ENCODE measurements at regions not wholly inside any gene's neighbourhood (a gene's known extent, or its start where the extent isn't known, plus 50 kb on each side); places are given as distances from the start of the nearest gene placed in this dataset.
"Not testable (repeated sequence)": the region's sequence is repeated elsewhere in the genome, so short reads cannot be mapped to it uniquely, and the experiment has no call there.

DNA sequence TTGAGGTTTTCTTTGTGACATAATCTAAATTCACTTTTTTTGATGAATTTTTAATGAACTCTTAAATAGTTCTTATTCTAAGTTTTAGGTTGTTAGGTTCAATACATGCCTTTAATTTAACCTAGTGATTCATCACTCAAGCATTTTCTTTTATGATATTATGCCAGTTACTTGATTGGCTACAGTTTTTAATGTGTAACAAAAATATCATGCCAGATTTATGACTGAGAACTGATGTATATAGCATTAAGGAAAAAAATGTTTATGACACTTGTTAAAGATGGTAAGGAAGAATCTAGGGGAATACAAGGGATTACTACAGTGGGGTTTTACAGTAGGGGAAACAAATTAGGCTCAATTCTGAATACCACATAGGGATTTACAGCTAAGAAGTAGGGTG, 103.1 kb downstream of the VGLL3 start:
- DNase-seq (ENCODE audit: low spot score): no peak

DNA sequence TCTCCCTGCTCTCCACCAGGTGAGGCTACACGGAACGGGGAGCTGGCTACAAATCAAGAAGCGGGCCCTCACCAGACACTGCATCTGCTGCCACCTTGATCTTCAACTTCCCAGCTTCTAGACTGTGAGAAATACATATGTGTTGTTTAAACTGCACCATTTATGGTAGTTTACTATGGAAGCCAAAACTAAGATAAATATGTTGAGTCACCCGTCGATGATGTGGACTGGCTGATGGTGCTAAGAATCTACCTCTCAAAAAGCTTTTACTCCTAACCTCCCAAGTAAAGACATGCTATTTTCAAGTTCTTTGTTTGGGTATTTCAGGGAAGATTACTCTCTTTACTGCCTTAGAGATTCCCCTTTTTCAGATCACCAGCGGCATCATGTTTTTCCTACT, 110.9 kb downstream of the VGLL3 start:
- DNase-seq (ENCODE audit: low spot score): no peak

DNA sequence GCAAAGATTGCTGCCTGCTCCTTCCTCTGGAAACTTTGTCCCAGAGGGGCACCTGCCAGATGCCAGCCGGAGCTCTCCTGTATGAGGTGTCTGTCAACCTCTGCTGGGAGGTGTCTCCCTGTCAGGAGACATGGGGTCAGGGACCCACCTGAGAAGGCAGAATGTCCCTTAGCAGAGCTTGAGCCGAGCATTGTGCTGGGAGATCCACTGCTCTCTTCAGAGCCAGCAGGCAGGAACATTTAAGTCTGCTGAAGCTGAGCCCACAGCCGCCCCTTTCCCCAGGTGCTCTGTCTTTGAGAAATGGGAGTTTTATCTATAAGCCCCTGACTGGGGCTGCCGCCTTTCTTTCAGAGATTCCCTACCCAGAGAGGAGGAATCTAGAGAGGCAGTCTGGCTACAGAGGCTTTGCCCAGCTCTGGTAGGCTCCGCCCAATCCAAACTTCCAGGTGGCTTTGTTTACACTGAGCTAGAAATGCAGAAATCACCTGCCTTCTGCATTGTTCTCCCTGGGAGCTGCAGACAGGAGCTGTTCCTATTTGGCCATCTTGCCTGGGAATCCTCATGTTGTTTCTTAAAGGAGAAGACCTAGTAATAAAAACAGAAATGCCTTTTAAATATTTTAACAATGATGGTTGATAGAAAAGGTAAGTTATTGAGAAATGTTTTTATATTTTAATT, 114.3 kb downstream of the VGLL3 start:
- not testable (repeated sequence) for DNase-seq (ENCODE audit: low spot score)

DNA sequence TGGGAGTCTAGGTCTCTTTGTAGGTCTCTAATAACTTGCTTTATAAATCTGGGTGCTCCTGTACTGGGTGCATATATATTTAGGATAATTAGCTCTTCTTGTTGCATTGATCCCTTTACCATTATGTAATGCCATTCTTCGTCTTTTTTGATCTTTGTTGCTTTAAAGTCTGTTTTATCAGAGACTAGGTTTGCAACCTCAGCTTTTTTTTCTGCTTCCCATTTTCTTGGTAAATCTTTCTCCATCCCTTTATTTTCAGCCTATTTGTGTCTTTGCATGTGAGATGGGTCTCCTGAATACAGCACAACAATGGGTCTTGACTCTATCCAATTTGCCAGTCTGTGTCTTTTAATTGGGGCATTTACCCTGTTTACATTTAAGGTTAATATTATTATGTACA, 116.2 kb downstream of the VGLL3 start:
- not testable (repeated sequence) for DNase-seq (ENCODE audit: low spot score)

DNA sequence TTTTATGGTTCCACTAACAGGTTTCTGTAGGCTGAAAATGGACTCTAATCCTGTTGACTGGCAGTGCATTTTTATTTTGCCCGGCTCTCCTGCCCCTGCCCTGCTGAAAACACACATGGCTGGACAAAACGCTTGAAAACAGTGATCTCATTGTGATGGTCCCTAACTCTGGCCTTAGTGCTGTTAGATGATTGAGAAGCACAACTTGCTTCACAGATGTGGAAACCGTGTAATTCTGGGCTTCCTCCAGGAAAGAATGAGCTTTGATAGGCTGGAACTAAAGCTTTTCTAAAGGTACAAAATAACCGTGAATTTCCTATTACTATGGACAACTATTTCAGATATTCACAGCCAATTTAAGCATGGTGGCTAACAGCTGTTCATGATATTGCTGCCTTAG, 121.4 kb downstream of the VGLL3 start:
- DNase-seq (ENCODE audit: low spot score): no peak

DNA sequence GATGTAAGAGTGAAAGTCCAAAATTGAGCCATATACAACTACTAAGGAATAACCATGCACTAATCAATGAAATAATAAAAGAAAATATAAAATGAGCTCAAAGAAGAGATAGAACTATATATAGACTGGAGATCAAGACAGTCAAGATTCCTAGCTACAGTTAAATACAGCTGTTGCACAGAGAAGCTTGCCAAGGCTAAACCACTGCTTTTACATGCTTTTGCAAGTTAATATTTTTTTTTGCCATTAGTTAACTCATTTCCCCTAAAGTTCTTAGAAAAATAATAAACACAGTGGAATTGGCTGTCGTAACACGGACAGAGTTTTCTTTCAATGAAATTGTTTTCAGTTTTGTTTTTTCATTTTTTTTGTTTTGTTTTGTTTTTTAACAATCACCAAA, 123.0 kb downstream of the VGLL3 start:
- no peak for DNase-seq (ENCODE audit: low spot score)

DNA sequence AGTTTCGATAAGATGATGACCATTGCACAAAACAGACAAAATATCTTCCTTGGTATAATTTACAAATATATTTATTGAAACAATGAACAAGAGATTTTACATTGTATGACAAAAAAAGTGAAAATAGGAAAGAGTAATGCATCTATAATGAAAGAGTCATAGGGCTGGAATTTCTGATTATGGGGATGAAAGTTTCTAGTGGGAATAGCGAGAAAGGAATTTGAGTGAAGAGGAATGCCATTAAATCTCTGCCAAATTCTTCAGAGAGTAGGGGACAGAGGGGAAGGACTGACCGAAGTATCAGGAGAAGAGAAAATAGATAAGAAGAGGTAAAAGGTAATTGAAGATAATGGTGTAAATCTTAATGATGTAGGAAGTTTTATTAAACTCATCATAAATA, 125.4 kb downstream of the VGLL3 start:
- DNase-seq (ENCODE audit: low spot score): peak; percentile 13

DNA sequence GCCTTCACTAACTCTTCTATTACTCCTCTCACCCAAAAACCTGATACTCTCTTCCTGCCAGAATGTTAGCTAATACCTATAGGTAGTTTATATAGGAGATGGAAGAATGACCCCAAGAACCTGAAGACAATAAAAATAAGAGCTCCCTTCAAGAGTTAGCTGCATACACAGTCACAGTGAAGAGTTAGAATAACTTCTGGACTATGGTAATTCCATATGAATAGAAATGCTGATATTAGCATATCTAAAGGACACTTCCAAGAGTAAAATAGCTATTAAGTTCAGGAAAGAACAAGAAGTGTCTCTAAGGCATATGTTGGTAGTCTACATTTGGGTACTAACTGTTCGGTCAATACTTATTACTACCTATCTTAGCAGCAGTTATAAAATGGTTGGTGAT, 134.2 kb downstream of the VGLL3 start:
- no peak for DNase-seq (ENCODE audit: low spot score)

DNA sequence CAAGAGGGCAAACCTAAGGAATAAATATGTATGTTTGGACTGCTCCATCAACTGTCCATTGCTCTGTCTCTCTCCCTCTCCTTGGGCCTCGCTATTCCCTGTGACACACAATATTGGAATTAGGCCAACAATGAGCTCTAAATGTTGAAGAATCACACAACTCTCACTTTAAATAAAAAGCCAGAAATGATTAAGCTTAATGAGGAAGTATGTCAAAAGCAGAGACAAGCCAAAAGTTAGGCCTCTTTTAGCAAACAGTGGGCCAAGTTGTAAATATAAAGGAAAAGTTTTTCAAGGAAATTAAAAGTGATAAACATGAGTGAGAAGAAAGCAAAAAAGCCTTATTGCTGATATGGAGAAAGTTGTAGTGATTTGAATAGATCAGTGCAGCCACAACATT, 141.0 kb downstream of the VGLL3 start:
- no peak for DNase-seq (ENCODE audit: low spot score)

DNA sequence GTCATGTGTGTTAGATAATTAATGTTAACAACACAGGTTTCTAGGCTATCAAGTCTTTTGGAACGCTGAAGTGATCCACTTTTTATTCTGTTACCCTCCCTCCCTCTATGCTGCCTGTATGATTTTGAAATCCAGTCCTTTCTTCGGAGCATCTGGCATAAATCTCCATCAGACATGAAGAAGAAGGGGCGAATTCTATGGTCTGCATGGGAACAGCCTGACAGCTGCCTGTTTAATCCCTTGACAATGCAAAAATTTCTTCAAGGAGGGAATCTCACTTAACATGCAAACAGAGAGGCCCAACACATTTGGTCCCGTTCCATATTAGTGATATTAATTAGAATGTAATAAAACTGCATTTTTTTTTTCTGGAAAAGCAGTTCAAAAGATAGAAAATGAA, 145.2 kb downstream of the VGLL3 start:
- DNase-seq (ENCODE audit: low spot score): no peak

DNA sequence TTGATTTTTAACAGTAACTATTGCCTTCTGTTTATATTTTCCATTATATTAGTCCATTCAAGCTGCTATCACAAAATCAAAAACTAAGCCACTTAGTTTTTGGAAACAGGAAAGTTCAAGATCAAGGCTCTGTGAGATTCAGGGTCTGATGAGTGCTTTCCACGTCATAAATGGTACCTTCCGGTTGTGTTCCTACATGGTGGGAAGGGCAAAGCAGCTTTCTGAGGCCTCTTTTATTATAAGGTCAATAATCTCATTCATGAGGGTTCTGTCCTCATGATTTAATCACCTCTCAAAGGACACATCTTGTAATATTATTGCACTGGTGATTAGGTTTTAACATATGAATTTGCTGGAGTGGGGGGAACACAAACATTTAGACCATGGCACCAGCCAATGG, 152.0 kb downstream of the VGLL3 start:
- no peak for DNase-seq (ENCODE audit: low spot score)

DNA sequence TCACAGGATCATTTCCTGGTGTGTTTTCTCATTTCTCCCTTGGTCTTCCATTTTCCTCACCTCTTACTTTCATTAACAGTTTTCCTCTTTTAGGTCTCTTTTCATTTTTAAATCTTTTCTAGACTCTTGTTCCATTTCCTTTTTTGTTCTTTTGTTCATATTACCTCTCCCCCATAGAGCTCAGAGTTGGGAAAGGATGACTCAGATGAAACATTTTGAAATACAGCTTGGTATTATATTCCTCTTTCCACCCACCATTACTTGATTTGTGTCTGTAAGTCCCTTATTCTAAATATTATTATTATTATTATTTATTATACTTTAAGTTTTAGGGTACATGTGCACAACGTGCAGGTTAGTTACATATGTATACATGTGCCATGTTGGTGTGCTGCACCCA, 153.1 kb downstream of the VGLL3 start:
- no peak for DNase-seq (ENCODE audit: low spot score)

DNA sequence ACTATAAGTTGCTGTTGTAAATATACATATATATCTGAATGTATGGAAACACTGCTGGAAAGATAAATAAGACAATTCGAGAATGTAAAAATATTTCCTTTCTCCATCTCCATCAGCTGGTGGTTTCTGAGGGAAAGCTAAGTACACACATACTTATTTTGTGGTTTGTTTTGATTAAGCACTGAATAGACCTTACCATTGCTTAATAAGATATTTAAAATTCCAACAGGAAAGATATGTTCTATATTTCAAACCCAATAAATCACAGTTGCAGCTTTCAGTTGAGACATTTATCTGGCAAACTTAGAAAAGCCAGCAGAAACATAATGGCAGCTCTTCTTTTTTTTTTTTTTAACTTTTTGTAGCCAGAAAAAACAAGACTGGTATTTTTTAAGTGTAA, 160.4 kb downstream of the VGLL3 start:
- DNase-seq (ENCODE audit: low spot score): peak; percentile 12

DNA sequence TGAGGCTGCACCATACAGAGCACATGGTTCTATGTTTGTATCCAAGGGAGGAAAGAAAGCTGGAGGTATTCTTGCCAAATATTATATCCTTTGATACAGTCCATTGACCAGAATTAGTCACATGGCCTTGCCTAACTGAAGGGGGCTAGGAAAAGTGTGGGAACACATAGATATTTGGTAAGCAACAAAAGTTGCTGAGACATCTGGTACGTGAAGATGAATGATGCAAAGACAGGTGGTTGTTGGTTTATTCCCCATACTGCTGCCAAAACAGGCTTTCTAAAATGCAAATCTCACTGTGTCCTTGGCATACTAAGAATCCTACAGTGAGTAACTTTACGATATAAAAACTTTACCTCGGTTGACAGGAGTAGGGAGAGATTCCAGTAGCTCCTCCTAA, 162.2 kb downstream of the VGLL3 start:
- DNase-seq (ENCODE audit: low spot score): no peak

DNA sequence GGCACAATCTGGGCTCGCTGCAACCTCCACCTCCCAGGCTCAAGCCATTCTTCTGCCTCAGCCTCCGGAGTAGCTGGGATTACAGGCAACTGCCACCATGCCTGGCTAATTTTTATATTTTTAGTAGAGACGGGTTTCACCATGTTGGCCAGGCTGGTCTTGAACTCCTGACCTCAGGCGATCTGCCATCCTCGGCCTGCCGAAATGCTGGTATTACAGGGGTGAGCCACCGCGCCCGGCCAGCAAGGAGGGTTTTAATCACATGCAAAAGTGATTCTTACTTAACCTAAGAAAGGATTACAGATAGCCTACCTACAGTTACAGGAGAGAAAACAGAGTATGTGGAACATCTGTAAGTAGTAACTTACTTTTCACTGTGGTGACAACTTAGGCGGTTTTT, 163.4 kb downstream of the VGLL3 start:
- DNase-seq (ENCODE audit: low spot score): not testable (repeated sequence)

DNA sequence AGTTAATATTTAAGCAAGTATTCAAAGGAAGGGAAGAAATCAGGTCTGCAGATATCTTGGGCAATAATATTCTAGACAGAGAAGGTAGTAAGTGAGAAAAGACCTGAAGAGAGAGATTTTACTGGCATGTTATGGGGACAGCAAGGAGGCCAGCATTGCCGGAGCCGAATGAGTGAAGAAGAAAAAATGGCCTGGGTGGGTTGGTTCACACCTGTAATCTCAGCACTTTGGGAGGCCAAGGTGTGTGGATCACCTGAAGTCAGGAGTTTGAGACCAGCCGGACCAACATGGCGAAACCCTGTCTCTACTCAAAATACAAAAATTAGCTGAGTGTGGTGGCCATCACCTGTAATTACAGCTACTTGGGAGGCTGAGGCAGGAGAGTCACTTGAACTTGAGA, 164.7 kb downstream of the VGLL3 start:
- DNase-seq (ENCODE audit: low spot score): no peak

DNA sequence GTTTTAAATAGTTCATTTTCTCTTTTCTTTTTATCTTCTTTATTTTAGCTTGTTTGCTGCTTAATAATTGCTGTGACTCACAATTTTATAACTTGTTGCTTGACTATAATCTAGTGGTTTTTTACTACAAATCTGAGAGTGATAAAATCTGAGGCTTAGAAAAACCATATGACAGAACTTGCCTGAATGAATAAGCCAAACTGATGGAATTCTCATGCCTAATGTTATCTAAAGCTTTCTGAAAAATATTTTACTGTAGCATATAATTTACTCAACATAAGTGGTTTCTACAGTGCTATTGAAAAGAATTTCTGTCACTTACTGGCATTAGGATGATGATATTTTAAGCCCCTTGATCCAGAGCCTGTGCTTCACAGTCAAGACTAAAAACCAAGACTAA, 175.1 kb downstream of the VGLL3 start:
- DNase-seq (ENCODE audit: low spot score): no peak

DNA sequence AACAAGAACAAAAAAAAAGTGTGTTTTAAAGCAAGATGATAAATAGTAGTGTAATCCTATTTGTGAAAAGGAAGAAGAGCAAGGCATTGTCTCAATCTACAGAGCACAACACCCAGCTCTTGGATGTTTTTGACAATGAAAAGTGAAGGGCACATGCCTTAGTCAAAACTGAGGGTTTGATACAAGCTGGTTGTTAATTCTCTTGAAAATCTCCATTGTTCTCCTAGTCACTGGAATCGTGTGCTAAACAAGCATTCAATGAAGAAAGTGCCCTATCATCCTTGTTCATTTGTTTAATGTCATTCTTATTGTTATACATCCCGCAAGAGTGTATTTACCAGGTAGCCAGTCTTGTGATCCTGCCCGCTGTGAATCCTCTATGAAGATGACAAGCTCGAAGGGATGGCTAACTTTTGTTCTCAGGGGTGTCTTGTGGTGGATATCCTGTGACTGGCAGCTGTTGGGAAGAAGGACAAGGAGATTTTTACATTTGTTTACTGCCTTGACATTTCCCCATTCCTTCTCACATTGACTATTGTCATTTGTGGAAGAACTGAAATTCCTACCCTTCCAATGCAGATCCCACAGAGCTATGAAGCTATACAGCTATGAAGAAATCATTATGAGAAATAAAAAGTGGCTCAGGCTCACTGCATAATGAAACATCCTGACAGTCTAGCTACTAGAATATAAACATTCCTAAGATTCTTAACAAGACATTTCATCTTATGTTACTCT, 175.9 kb downstream of the VGLL3 start:
- no peak for DNase-seq (ENCODE audit: low spot score)

DNA sequence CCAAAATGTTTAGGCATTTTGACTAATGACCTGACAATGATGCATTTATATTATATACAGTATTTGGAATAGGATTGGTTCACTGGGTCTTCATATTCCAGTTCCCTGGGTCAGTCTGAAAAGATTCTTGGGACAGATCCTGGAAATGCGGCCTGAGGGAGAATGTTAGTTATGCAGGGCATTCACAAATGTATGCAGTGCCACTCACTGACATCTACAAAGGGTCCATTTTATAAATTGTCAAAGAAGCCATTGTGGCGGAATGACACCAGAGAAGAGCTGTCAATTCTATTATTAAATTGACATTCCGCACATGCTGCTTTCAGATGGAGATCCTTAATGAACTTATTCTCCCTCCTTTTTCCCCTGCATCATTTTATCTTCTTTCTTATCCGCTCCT, 176.6 kb downstream of the VGLL3 start:
- DNase-seq (ENCODE audit: low spot score): no peak

DNA sequence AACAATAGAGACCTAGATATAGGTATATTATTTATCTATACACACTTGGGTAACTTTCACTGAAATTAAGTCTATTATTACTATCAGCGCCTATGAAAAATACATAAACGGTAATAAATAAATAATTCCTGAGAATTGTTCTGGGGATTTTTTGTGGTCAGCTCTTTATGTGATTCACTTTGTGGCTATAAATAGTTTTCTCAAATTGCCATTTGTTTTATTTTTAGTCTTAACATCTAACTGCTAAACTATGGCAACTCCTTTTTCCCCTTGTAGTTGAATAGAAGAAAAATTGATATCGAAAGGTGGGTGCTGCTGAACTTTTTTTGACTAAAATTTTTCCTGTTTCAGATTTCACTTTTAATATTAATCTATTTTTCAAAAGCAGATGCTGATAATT, 189.0 kb downstream of the VGLL3 start:
- peak; percentile 21 for DNase-seq (ENCODE audit: low spot score)

DNA sequence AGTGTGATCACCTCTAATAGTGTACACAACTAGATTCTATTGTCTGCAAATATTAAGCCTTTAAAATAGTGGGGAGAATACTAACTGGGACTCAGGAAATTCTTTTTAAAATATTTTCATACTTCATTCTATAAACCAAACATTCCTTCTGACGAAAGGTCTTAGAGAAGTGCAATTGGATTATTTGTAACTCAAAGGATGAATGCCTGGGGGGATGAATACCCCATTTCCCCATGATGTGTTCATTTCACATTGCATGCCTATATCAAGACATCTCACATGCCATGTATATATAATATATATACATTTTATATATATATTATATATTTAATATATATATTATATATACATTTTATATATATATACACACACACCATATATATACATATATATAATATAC, 189.9 kb downstream of the VGLL3 start:
- DNase-seq (ENCODE audit: low spot score): no peak

DNA sequence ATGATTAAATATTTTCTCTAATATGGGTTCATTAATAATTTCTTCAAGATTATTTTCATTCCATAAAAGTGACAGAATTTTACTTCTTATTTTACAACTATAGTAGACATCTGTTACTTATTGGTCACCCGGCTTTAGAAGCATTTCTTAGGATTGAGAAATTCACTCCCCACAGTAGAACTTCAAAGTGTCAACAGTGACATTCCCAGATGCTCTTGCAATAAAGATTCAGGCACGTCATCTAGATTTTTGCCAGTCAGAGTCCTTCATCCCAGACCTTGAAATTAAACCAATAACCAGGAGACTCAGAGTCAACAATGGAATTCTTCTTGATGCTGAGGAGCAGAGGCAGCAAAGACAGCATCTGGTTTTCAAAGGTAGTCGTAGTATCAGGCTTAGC, 190.8 kb downstream of the VGLL3 start:
- DNase-seq (ENCODE audit: low spot score): no peak

DNA sequence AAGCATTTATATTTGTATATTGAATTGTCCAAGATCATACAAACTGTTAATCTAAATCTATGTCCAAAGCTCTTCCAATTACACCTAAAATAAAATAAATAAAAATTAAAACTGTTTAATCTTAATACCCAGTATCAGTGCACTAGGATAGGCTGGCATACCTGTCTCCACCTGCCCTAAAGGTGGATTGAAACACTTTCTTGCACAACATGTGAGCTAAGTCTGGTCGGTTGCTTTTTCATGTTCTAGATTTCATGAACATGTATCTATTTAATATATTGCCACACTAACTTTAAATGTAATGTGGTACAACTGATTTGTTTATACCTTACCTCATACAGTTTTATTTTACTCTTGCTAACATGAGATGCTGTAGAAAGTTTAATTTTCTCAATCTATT, 193.0 kb downstream of the VGLL3 start:
- DNase-seq (ENCODE audit: low spot score): no peak
